ENCODE measurements at regions not wholly inside any gene's neighbourhood (a gene's known extent, or its start where the extent isn't known, plus 50 kb on each side); places are given as distances from the start of the nearest gene placed in this dataset.

- Histone ChIP-seq H3K36me3 (no peaks in the 10 kb centered on the region), H3K4me1 (no peaks in the 10 kb centered on the region), H3K4me3 (no peak overlapping the region), H3K27me3 (no peaks in the 10 kb centered on the region), H3K9me3 (no peaks in the 10 kb centered on the region), H3K27ac (no peak overlapping the region)
- TF ChIP-seq POLR2A (IDR thresholded peaks at IDR 0.05): no peak
- ATAC-seq: no peak
- 92 to 96% methylated on average over 8 of the region's 8 CpGs for WGBS, 2 donors (ENCODE audit: low coverage in 1 of 2)
These were observed 283.1 kb upstream of the NRP1 start for GRCh38 chr10:33617381-33618080.

GRCh38 chr10:33616956-33617355, 282.5 kb upstream of the NRP1 start:
- H3K4me1 ChIP-seq: no peaks in the 10 kb centered on the region
- no peaks in the 10 kb centered on the region for H3K27me3 ChIP-seq
- no peak overlapping the region for H3K4me3 ChIP-seq
- no peak for ATAC-seq
- peaks cover 0 to 5% (median 0%) of the 10 kb centered on the region in 3 donors for H3K9me3 ChIP-seq
- WGBS, 2 donors (ENCODE audit: low coverage in 1 of 2): 50 to 67% methylated on average over 1 of the region's 1 CpG
- H3K27ac ChIP-seq: no peak overlapping the region
- H3K36me3 ChIP-seq: no peaks in the 10 kb centered on the region
- no peak for TF ChIP-seq POLR2A (IDR thresholded peaks at IDR 0.05)
- no peak for TF ChIP-seq POLR2AphosphoS5 (IDR thresholded peaks at IDR 0.05)
- TF ChIP-seq CTCF (IDR thresholded peaks at IDR 0.05): no peak
- no peak for TF ChIP-seq EP300 (IDR thresholded peaks at IDR 0.05)

GRCh38 chr10:33612551-33612950, 278.1 kb upstream of the NRP1 start:
- no peaks in the 10 kb centered on the region for H3K36me3 ChIP-seq
- H3K27me3 ChIP-seq: no peaks in the 10 kb centered on the region

GRCh38 chr10:33612116-33612515, 277.6 kb upstream of the NRP1 start:
- Histone ChIP-seq H3K27ac (peak overlapping the region in 3 of 4 donors; percentile 25 to 53 (median 44)), H3K9me3 (peaks cover 0 to 13% (median 0%) of the 10 kb centered on the region in 3 donors), H3K4me1 (no peaks in the 10 kb centered on the region), H3K4me3 (no peak overlapping the region), H3K36me3 (no peaks in the 10 kb centered on the region), H3K27me3 (no peaks in the 10 kb centered on the region)
- ATAC-seq: no peak
- no peak for TF ChIP-seq EP300 (IDR thresholded peaks at IDR 0.05)
- TF ChIP-seq POLR2AphosphoS5 (IDR thresholded peaks at IDR 0.05): no peak
- no peak for TF ChIP-seq POLR2A (IDR thresholded peaks at IDR 0.05)
- TF ChIP-seq CTCF (IDR thresholded peaks at IDR 0.05): no peak
- 57% methylated on average over 1 of the region's 1 CpG; no CpG with 5 or more reads in 1 of the 2 donors for WGBS, 2 donors (ENCODE audit: low coverage in 1 of 2)

More at GRCh38 chr10:33612551-33612950, 278.1 kb upstream of the NRP1 start:
- no peak for TF ChIP-seq POLR2A (IDR thresholded peaks at IDR 0.05)
- H3K27ac ChIP-seq: peak overlapping the region in 3 of 4 donors; percentile 25 to 53 (median 44)
- 80 to 96% methylated on average over 3 of the region's 3 CpGs for WGBS, 2 donors (ENCODE audit: low coverage in 1 of 2)
- H3K4me1 ChIP-seq: no peaks in the 10 kb centered on the region
- H3K4me3 ChIP-seq: no peak overlapping the region
- peak; percentile 89 for ATAC-seq
- H3K9me3 ChIP-seq: peaks cover 0 to 13% (median 0%) of the 10 kb centered on the region in 3 donors

GRCh38 chr10:33611423-33611822, 277.0 kb upstream of the NRP1 start:
- WGBS, 2 donors (ENCODE audit: low coverage in 1 of 2): 92 to 100% methylated on average over 1 of the region's 1 CpG

More at GRCh38 chr10:33611423-33611822, 277.0 kb upstream of the NRP1 start:
- H3K4me3 ChIP-seq: no peak overlapping the region
- ATAC-seq: no peak
- H3K9me3 ChIP-seq: peaks cover 0 to 13% (median 0%) of the 10 kb centered on the region in 3 donors
- no peaks in the 10 kb centered on the region for H3K4me1 ChIP-seq
- no peaks in the 10 kb centered on the region for H3K36me3 ChIP-seq
- TF ChIP-seq CTCF (IDR thresholded peaks at IDR 0.05): no peak
- no peak for TF ChIP-seq POLR2A (IDR thresholded peaks at IDR 0.05)
- no peak for TF ChIP-seq POLR2AphosphoS5 (IDR thresholded peaks at IDR 0.05)
- TF ChIP-seq EP300 (IDR thresholded peaks at IDR 0.05): no peak
- H3K27me3 ChIP-seq: no peaks in the 10 kb centered on the region
- H3K27ac ChIP-seq: no peak overlapping the region
